Smooth muscle cell (in vitro differentiated cells): ENCODE measurements at regions not wholly inside any gene's neighbourhood (a gene's known extent, or its start where the extent isn't known, plus 50 kb on each side); places are given as distances from the start of the nearest gene placed in this dataset.

Experiments used
- DNase-seq: peaks from one replicate; lab custom pipeline; 2025; ENCODE audit not compliant: unreplicated experiment; lab: John Stamatoyannopoulos, UW
- H2AFZ ChIP-seq: fragments of 200-600 bp; sonication (generic); 2 replicates; pipeline ENCODE4 v1.6.0; 2016; ENCODE audit warnings: antibody characterized with exemption, low read depth, mild to moderate bottlenecking
- H3F3A ChIP-seq: fragments of 200-600 bp; sonication (generic); 2 replicates; pipeline ENCODE4 v1.6.0; 2017; ENCODE audit warnings: antibody characterized with exemption, low read depth
- H3K27ac ChIP-seq: fragments of 200-600 bp; sonication (generic); 2 replicates; pipeline ENCODE4 v1.5.1; 2016; ENCODE audit warnings: low read depth, mild to moderate bottlenecking
- H3K27me3 ChIP-seq: fragments of 200-600 bp; sonication (generic); 2 replicates; pipeline ENCODE4 v1.6.1; 2016; ENCODE audit warnings: low read depth, mild to moderate bottlenecking
- H3K36me3 ChIP-seq: fragments of 200-600 bp; sonication (generic); 2 replicates; pipeline ENCODE4 v1.5.1; 2016; ENCODE audit warnings: low read depth
- H3K4me1 ChIP-seq: fragments of 200-600 bp; sonication (generic); 2 replicates; pipeline ENCODE4 v1.5.1; 2016; ENCODE audit warnings: low read depth
- H3K4me2 ChIP-seq: fragments of 200-600 bp; sonication (generic); 2 replicates; pipeline ENCODE4 v1.6.0; 2016; ENCODE audit warnings: mild to moderate bottlenecking
- H3K4me3 ChIP-seq: fragments of 200-600 bp; sonication (generic); 2 replicates; pipeline ENCODE4 v1.5.1; 2016; ENCODE audit warnings: mild to moderate bottlenecking
- H3K79me2 ChIP-seq: fragments of 200-600 bp; sonication (generic); 2 replicates; pipeline ENCODE4 v1.6.0; 2016; ENCODE audit warnings: low read depth, mild to moderate bottlenecking
- H3K9ac ChIP-seq: fragments of 200-600 bp; sonication (generic); 2 replicates; pipeline ENCODE4 v1.6.0; 2016; ENCODE audit warnings: low read depth
- H3K9me3 ChIP-seq: fragments of 200-600 bp; sonication (generic); replicated peaks from 2 replicates; pipeline ENCODE4 v1.5.1; 2016; ENCODE audit warnings: low read depth
- H4K20me1 ChIP-seq: fragments of 200-600 bp; sonication (generic); 2 replicates; pipeline ENCODE4 v1.6.0; 2016; ENCODE audit warnings: low read depth
- CTCF ChIP-seq: fragments of 200-600 bp; sonication (generic); IDR thresholded peaks from 2 replicates; pipeline ENCODE4 v1.5.1; 2017; ENCODE audit warnings: borderline replicate concordance, mild to moderate bottlenecking, antibody characterized with exemption; ENCODE audit not compliant: insufficient read depth, poor library complexity, severe bottlenecking
- WGBS: methylation state at CpG from one replicate; pipeline ENCODE4 v1.1.7; 2016; ENCODE audit warnings: low lambda C conversion rate; 5-methylcytosine and 5-hydroxymethylcytosine counted together

- H3K4me3 ChIP-seq: no peak overlapping the region
- no peaks in the 10 kb centered on the region for H3K36me3 ChIP-seq
- H3K9me3 ChIP-seq: no peaks in the 10 kb centered on the region
- no peak overlapping the region for H3K4me2 ChIP-seq
- peaks cover 5% of the 10 kb centered on the region for H3K4me1 ChIP-seq
- no peaks in the 10 kb centered on the region for H3F3A ChIP-seq
- H2AFZ ChIP-seq: no peak overlapping the region
- no peaks in the 10 kb centered on the region for H3K27me3 ChIP-seq
- no peak overlapping the region for H3K9ac ChIP-seq
- no peak for DNase-seq
- no peak overlapping the region for H3K27ac ChIP-seq
- no peaks in the 10 kb centered on the region for H3K79me2 ChIP-seq
- H4K20me1 ChIP-seq: no peaks in the 10 kb centered on the region
- no peak for TF ChIP-seq CTCF
- 95% methylated on average over 4 of the region's 4 CpGs for WGBS
These were observed 537.9 kb upstream of the CADM1 start for GRCh38 chr11:116042146-116042545.

DNA sequence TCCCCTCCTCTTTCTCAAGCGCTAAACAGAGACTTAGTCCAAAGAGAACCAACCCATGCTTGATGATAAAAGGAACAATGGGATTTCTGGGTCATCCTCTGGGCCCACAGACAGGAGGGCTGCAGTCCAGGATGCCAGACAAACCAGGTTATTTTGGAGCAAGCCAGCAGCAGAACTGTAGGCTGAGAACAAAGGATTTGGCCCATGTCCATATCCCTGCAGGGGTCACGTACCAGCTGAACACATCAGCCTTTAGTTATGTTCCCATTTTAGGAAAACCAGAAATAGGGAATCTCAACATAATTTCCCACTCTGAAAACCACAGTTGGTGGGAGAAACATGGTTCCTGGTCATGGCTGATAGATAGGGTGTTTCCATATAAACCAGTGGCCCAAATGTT, 533.6 kb upstream of the CADM1 start:
- no peak overlapping the region for H3K27ac ChIP-seq
- H3K9ac ChIP-seq: no peak overlapping the region
- no peaks in the 10 kb centered on the region for H4K20me1 ChIP-seq
- H3K9me3 ChIP-seq: no peaks in the 10 kb centered on the region
- WGBS: 77% methylated on average over 2 of the region's 2 CpGs
- no peak overlapping the region for H3K4me3 ChIP-seq
- H3K4me1 ChIP-seq: no peaks in the 10 kb centered on the region
- H3K4me2 ChIP-seq: no peak overlapping the region
- H3K79me2 ChIP-seq: no peaks in the 10 kb centered on the region
- H3F3A ChIP-seq: no peaks in the 10 kb centered on the region
- H3K36me3 ChIP-seq: no peaks in the 10 kb centered on the region
- H2AFZ ChIP-seq: no peak overlapping the region
- TF ChIP-seq CTCF: no peak
- DNase-seq: no peak
- no peaks in the 10 kb centered on the region for H3K27me3 ChIP-seq

GRCh38 chr11:116035977-116036376, 531.8 kb upstream of the CADM1 start:
- Histone ChIP-seq H3K9ac (no peak overlapping the region), H4K20me1 (no peaks in the 10 kb centered on the region), H3K4me1 (no peaks in the 10 kb centered on the region), H3K27ac (no peak overlapping the region), H3K79me2 (no peaks in the 10 kb centered on the region), H3K27me3 (no peaks in the 10 kb centered on the region), H3K4me2 (no peak overlapping the region), H3K36me3 (no peaks in the 10 kb centered on the region), H3F3A (no peaks in the 10 kb centered on the region), H3K4me3 (no peak overlapping the region), H2AFZ (no peak overlapping the region), H3K9me3 (no peaks in the 10 kb centered on the region)
- 81% methylated on average over 5 of the region's 5 CpGs for WGBS
- TF ChIP-seq CTCF: no peak
- no peak for DNase-seq

DNA sequence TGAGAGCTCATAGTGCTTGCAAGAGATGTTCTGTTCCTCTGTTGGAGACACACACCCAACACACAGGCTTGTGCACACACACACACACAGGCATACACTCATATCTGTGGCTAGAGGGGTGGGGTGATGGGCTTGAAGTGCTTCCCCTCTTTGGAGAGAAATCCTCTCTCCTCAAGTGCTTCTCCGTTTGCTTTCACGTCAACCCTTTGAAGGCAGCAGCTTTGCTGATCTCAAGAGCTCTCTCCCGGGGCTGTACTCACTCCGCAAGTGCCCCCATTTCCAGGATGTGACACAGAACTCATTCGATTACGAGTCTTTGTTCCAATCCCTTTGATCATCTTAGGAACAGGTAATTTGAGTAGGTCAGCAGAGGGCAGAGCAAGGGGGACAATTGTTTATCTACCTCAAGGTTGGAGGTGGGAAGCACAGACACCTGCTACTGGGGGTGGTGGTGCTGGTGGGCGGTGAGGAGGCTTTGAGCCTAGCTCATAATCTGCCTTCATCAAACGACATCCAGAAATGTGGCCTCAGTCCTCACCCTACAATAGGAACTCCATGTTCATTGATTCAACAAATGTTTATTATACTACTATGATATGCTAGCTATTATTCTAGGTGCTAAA, 529.8 kb upstream of the CADM1 start:
- no peak for DNase-seq
- WGBS: 59% methylated on average over 8 of the region's 8 CpGs

More for the DNA sequence above, 529.8 kb upstream of the CADM1 start:
- TF ChIP-seq CTCF: no peak
- Histone ChIP-seq H3K9me3 (no peaks in the 10 kb centered on the region), H3K9ac (no peak overlapping the region), H3K4me1 (no peaks in the 10 kb centered on the region), H3K4me2 (no peak overlapping the region), H3F3A (no peaks in the 10 kb centered on the region), H3K27ac (no peak overlapping the region), H4K20me1 (no peaks in the 10 kb centered on the region), H2AFZ (no peak overlapping the region), H3K79me2 (no peaks in the 10 kb centered on the region), H3K4me3 (no peak overlapping the region), H3K36me3 (no peaks in the 10 kb centered on the region), H3K27me3 (peaks cover 9% of the 10 kb centered on the region)
